Stomach (tissue), 8 donors: ENCODE measurements at regions not wholly inside any gene's neighbourhood (a gene's known extent, or its start where the extent isn't known, plus 50 kb on each side); places are given as distances from the start of the nearest gene placed in this dataset.
A peak's percentile ranks its signal among the peaks of the same experiment; 100 is the strongest.
"Not testable (repeated sequence)": the region's sequence is repeated elsewhere in the genome, so short reads cannot be mapped to it uniquely, and the experiment has no call there.

Experiments used
- DNase-seq, 2 donors: peaks; one replicate each; pipeline versions ENCODE4 v3.0.0 to v3.0.0-alpha.2; 2013 to 2019
- H3K27ac ChIP-seq, 5 donors: fragments of 200-600 bp in 4 of 5; sonication (generic) in 4 of 5; one replicate each; pipeline ENCODE4 v1.5.1; 2013 to 2019; ENCODE audit warnings: mild to moderate bottlenecking in 1 of 5, moderate library complexity in 1 of 5
- H3K27me3 ChIP-seq, 3 donors: fragments of 200-600 bp; sonication (generic); one replicate each; pipeline ENCODE4 v1.5.1; 2017 to 2019; ENCODE audit warnings: mixed run types in 1 of 3
- H3K36me3 ChIP-seq, 4 donors: fragments of 200-600 bp; sonication (generic); 1 replicate in 3 of 4; 2 replicates in 1 of 4; pipeline ENCODE4 v1.5.1; 2016 to 2019
- H3K4me1 ChIP-seq, 4 donors: fragments of 200-600 bp; sonication (generic); one replicate each; pipeline ENCODE4 v1.5.1; 2016 to 2019
- H3K4me3 ChIP-seq, 4 donors: fragments of 200-600 bp; sonication (generic) in 3 of 4; one replicate each; pipeline ENCODE4 v1.5.1; 2016 to 2019; ENCODE audit warnings: mild to moderate bottlenecking in 1 of 4
- H3K9me3 ChIP-seq, 4 donors: fragments of 200-600 bp; sonication (generic); one replicate each; pipeline ENCODE4 v1.5.1; 2016 to 2019
- CTCF ChIP-seq, 7 experiments: fragments of 450-650 bp in 4 of 7; fragments of 200-600 bp in 3 of 7; sonication (generic) in 3 of 7; IDR thresholded peaks; one replicate each; pipeline ENCODE4 v1.5.1; 2016 to 2019; ENCODE audit warnings: antibody characterized with exemption in 7 of 7, control low read depth in 2 of 7, mild to moderate bottlenecking in 1 of 7
- EP300 ChIP-seq: sonication (generic); formaldehyde crosslinking; IDR thresholded peaks from one replicate; pipeline ENCODE4 v1.6.1; 2017; ENCODE audit warnings: antibody characterized with exemption
- POLR2A ChIP-seq, 4 donors: fragments of 450-650 bp; IDR thresholded peaks; one replicate each; pipeline ENCODE4 v1.6.1; 2016; ENCODE audit warnings: antibody characterized with exemption in 4 of 4, control low read depth in 2 of 4, mild to moderate bottlenecking in 1 of 4, moderate library complexity in 1 of 4
- POLR2AphosphoS5 ChIP-seq, 3 donors: sonication (generic); formaldehyde crosslinking; IDR thresholded peaks; one replicate each; pipeline ENCODE4 v1.6.1; 2016; ENCODE audit warnings: antibody characterized with exemption in 3 of 3
- WGBS, 5 donors: extraction: QIAGEN DNeasy Blood & Tissue Kit in 3 of 5; methylation state at CpG; one replicate each; pipeline versions ENCODE4 v1.1.5 to v1.1.7; 2013 to 2018; 5-methylcytosine and 5-hydroxymethylcytosine counted together
- intact Hi-C: fragments of 100-400 bp; cut with DNase I; formaldehyde crosslinking; loops from one replicate; pipeline ENCODE4 v1.15.1; 2023; ENCODE audit warnings: low total_unique reads
- donor health status: healthy with polysubstance abuse.
- donor health status: Bipolar disorder and iron deficiency.
- donor health status: healthy.

- Histone ChIP-seq H3K36me3 (no peaks in the 10 kb centered on the region), H3K27ac (no peak overlapping the region), H3K4me1 (no peaks in the 10 kb centered on the region), H3K4me3 (no peak overlapping the region), H3K27me3 (no peaks in the 10 kb centered on the region), H3K9me3 (no peaks in the 10 kb centered on the region)
- TF ChIP-seq CTCF (IDR thresholded peaks at IDR 0.05): no peak
- intact Hi-C loops: no loop called here
- DNase-seq: no peak
Measured at GRCh38 chr13:37181620-37182019, 76.2 kb upstream of the CSNK1A1L start.

GRCh38 chr13:37179645-37180044 lies 74.2 kb upstream of the CSNK1A1L start:
- Histone ChIP-seq H3K4me3 (no peak overlapping the region), H3K4me1 (no peaks in the 10 kb centered on the region), H3K9me3 (no peaks in the 10 kb centered on the region), H3K36me3 (no peaks in the 10 kb centered on the region), H3K27me3 (no peaks in the 10 kb centered on the region), H3K27ac (no peak overlapping the region)
- TF ChIP-seq EP300 (no peak), POLR2AphosphoS5 (IDR thresholded peaks at IDR 0.05) (no peak), CTCF (IDR thresholded peaks at IDR 0.05) (no peak)
- no peak for DNase-seq
- 39 to 77% (median 62%) methylated on average over 4 of the region's 4 CpGs for WGBS, 5 donors
- intact Hi-C loops: no loop called here

- TF ChIP-seq POLR2A (IDR thresholded peaks at IDR 0.05): no peak
- no peak for TF ChIP-seq EP300
- TF ChIP-seq CTCF (IDR thresholded peaks at IDR 0.05): no peak
- TF ChIP-seq POLR2AphosphoS5 (IDR thresholded peaks at IDR 0.05): no peak
- no peaks in the 10 kb centered on the region for H3K9me3 ChIP-seq
- no peak overlapping the region for H3K4me3 ChIP-seq
- WGBS, 5 donors: 84 to 89% (median 84%) methylated on average over 3 of the region's 3 CpGs
- H3K4me1 ChIP-seq: no peaks in the 10 kb centered on the region
- no peak for DNase-seq
- no peaks in the 10 kb centered on the region for H3K36me3 ChIP-seq
- H3K27ac ChIP-seq: no peak overlapping the region
- no peaks in the 10 kb centered on the region for H3K27me3 ChIP-seq
- intact Hi-C loops: no loop called here
Measured at GRCh38 chr13:37177125-37177524, 71.7 kb upstream of the CSNK1A1L start.

- WGBS, 5 donors: 12 to 27% (median 22%) methylated on average over 2 of the region's 2 CpGs
- Histone ChIP-seq H3K36me3 (no peaks in the 10 kb centered on the region), H3K9me3 (no peaks in the 10 kb centered on the region), H3K27ac (no peak overlapping the region), H3K4me1 (no peaks in the 10 kb centered on the region), H3K4me3 (no peak overlapping the region), H3K27me3 (no peaks in the 10 kb centered on the region)
- TF ChIP-seq CTCF (IDR thresholded peaks at IDR 0.05) (no peak), POLR2AphosphoS5 (IDR thresholded peaks at IDR 0.05) (no peak), POLR2A (IDR thresholded peaks at IDR 0.05) (no peak), EP300 (no peak)
- intact Hi-C loops: no loop called here
- DNase-seq: peak in 1 of 2 donors; percentile 48
Measured at GRCh38 chr13:37175996-37176395, 70.5 kb upstream of the CSNK1A1L start.

GRCh38 chr13:37173214-37173613 lies 67.8 kb upstream of the CSNK1A1L start:
- intact Hi-C loops: no loop called here
- no peak for DNase-seq
- H3K4me1 ChIP-seq: no peaks in the 10 kb centered on the region
- no peaks in the 10 kb centered on the region for H3K27me3 ChIP-seq
- H3K9me3 ChIP-seq: no peaks in the 10 kb centered on the region
- no peak overlapping the region for H3K27ac ChIP-seq
- TF ChIP-seq EP300: no peak
- TF ChIP-seq POLR2A (IDR thresholded peaks at IDR 0.05): no peak
- TF ChIP-seq POLR2AphosphoS5 (IDR thresholded peaks at IDR 0.05): no peak
- TF ChIP-seq CTCF (IDR thresholded peaks at IDR 0.05): no peak
- 51 to 59% (median 58%) methylated on average over 3 of the region's 3 CpGs for WGBS, 5 donors
- no peaks in the 10 kb centered on the region for H3K36me3 ChIP-seq
- no peak overlapping the region for H3K4me3 ChIP-seq

- intact Hi-C loops, H3K27ac ChIP-seq, H3K9me3 ChIP-seq, H3K27me3 ChIP-seq, H3K36me3 ChIP-seq, H3K4me1 ChIP-seq, H3K4me3 ChIP-seq: not testable (repeated sequence)
- peak in 1 of 2 donors; percentile 38 for DNase-seq
- WGBS, 5 donors: 71 to 88% (median 76%) methylated on average over 11 of the region's 11 CpGs
Measured at GRCh38 chr13:37172226-37172625, 66.8 kb upstream of the CSNK1A1L start.
